ENCODE measurements at regions not wholly inside any gene's neighbourhood (a gene's known extent, or its start where the extent isn't known, plus 50 kb on each side); places are given as distances from the start of the nearest gene placed in this dataset.

DNA sequence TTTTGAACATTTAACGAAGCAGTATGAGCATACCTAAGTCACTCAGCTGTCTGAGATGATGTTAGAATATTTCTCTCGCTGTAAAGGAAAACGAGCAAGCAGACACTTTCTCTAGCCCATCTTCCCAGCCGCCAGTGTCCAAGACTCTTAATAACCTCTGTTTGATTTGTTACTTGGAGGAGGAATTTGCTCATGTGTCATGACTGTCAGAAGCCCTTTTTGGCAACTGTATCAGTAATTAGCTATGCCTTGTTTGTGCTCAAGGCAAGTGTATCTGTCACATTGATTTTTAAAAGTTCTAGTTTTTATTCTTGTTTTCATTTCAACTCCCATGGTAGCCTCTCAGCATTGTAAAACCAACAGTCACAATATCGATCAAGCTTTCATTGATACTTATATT, 828.4 kb upstream of the SLC10A2 start:
- POLR2A ChIA-PET (ENCODE audit: partially characterized antibody) = no interaction called here
- H4K8ac ChIP-seq (ENCODE audit: extremely low read depth, insufficient read depth, low read length) = no peak overlapping the region
- WGBS, 2 experiments (ENCODE audit: extremely low coverage in 1 of 2, insufficient coverage in 1 of 2, insufficient read length in 1 of 2, insufficient replicate concordance in 2 of 2, low coverage in 1 of 2, low lambda C conversion rate in 2 of 2, missing lambda C conversion rate in 1 of 2) = 93% methylated on average over 5 of the region's 5 CpGs; no CpG with 5 or more reads in 1 of the 2 experiments
- no peak overlapping the region for H2BK20ac ChIP-seq (ENCODE audit: low read length)
- no peak overlapping the region for H2BK15ac ChIP-seq (ENCODE audit: low read length)
- no peak overlapping the region for H3K18ac ChIP-seq (ENCODE audit: extremely low read depth, low read length)
- H3K79me2 ChIP-seq (ENCODE audit: control insufficient read depth in 1 of 2, insufficient read depth in 2 of 2, low read length in 2 of 2) = no peaks in the 10 kb centered on the region
- H3K36me3 ChIP-seq (ENCODE audit: control insufficient read depth in 2 of 4, insufficient read depth in 4 of 4, low read length in 3 of 4) = no peaks in the 10 kb centered on the region
- no peak overlapping the region for H3K56ac ChIP-seq (replicated peaks; ENCODE audit: insufficient read length, low read depth, low read length)
- no peak overlapping the region for H3K4me3 ChIP-seq (ENCODE audit: extremely low read depth in 1 of 4, insufficient read depth in 2 of 4, low read depth in 3 of 4, low read length in 4 of 4)
- H3K23me2 ChIP-seq (ENCODE audit: low read depth, low read length) = no peaks in the 10 kb centered on the region
- no peak overlapping the region for H3K27ac ChIP-seq (ENCODE audit: low read depth, low read length)
- no peak overlapping the region for H2BK5ac ChIP-seq (ENCODE audit: low read depth, low read length)
- H2BK12ac ChIP-seq (ENCODE audit: low read depth, low read length) = no peak overlapping the region
- no peak overlapping the region for H3K4me2 ChIP-seq (ENCODE audit: insufficient read depth in 1 of 2, low read depth in 2 of 2, low read length in 2 of 2)
- H4K20me1 ChIP-seq (replicated peaks in 1 of 2; ENCODE audit: control insufficient read depth in 1 of 2, insufficient read depth in 2 of 2, low read length in 2 of 2) = no peaks in the 10 kb centered on the region
- no peak overlapping the region for H2BK120ac ChIP-seq (replicated peaks; ENCODE audit: low read depth, low read length)
- no peak overlapping the region for H3K23ac ChIP-seq (ENCODE audit: insufficient read length)
- no peak overlapping the region for H4K5ac ChIP-seq (ENCODE audit: insufficient read length, low read depth, low read length)
- H3K4ac ChIP-seq (replicated peaks; ENCODE audit: insufficient read length, low read depth, low read length) = no peak overlapping the region
- H3K9ac ChIP-seq (replicated peaks in 1 of 4; ENCODE audit: extremely low read depth in 1 of 4, low read depth in 3 of 4, low read length in 3 of 4) = no peak overlapping the region
- no peak for DNase-seq (ENCODE audit: low read depth in 1 of 2, low spot score in 2 of 2)
- CTCF ChIA-PET (ENCODE audit: partially characterized antibody) = interaction anchor here (2.2 kb wide), 1 partner anchor 11 kb away, joined by 7 read pairs; no protein-coding TSS in a partner anchor
- no peaks in the 10 kb centered on the region for H3K9me3 ChIP-seq (ENCODE audit: insufficient read depth in 2 of 2, low read depth in 1 of 2, low read length in 1 of 2)
- H2AK5ac ChIP-seq (ENCODE audit: low read depth, low read length) = no peak overlapping the region
- H3K27me3 ChIP-seq (replicated peaks in 1 of 4; ENCODE audit: control insufficient read depth in 3 of 4, extremely low read depth in 1 of 4, insufficient read depth in 3 of 4, low read length in 3 of 4) = no peaks in the 10 kb centered on the region
- FAIRE-seq = no peak
- no peak overlapping the region for H3K14ac ChIP-seq (ENCODE audit: insufficient read length)
- TF ChIP-seq HDAC2 (IDR thresholded peaks at IDR 0.05; ENCODE audit: borderline replicate concordance in 1 of 2, low read depth in 2 of 2, low read length in 2 of 2) (no peak), GABPA (IDR thresholded peaks at IDR 0.05; ENCODE audit: borderline replicate concordance, insufficient read depth, low read length) (no peak), RFX5 (IDR thresholded peaks at IDR 0.05; ENCODE audit: borderline replicate concordance, low read depth, low read length) (no peak), TAF1 (IDR thresholded peaks at IDR 0.05; ENCODE audit: low read depth, low read length) (no peak), CBX8 (IDR thresholded peaks at IDR 0.05; ENCODE audit: borderline replicate concordance, low read depth, low read length) (no peak), POLR2A (IDR thresholded peaks at IDR 0.05; ENCODE audit: control extremely low read depth in 1 of 2, low read depth in 2 of 2, low read length in 2 of 2) (no peak), BCL11A (IDR thresholded peaks at IDR 0.05; ENCODE audit: low read depth in 2 of 2, low read length in 2 of 2) (no peak), BACH1 (IDR thresholded peaks at IDR 0.05; ENCODE audit: low read length) (no peak), CTBP2 (IDR thresholded peaks at IDR 0.05; ENCODE audit: borderline replicate concordance, insufficient read depth, insufficient read length, low read length) (no peak), CEBPB (IDR thresholded peaks at IDR 0.05; ENCODE audit: low read depth, low read length) (no peak), SP1 (IDR thresholded peaks at IDR 0.05; ENCODE audit: low read depth, low read length) (no peak), CHD1 (IDR thresholded peaks at IDR 0.05; ENCODE audit: low read depth, low read length) (no peak), JUN (IDR thresholded peaks at IDR 0.05; ENCODE audit: low read depth, low read length) (no peak)
- TF ChIP-seq, protein P1, sequence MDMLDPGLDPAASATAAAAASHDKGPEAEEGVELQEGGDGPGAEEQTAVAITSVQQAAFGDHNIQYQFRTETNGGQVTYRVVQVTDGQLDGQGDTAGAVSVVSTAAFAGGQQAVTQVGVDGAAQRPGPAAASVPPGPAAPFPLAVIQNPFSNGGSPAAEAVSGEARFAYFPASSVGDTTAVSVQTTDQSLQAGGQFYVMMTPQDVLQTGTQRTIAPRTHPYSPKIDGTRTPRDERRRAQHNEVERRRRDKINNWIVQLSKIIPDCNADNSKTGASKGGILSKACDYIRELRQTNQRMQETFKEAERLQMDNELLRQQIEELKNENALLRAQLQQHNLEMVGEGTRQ (IDR thresholded peaks at IDR 0.05; ENCODE audit: low read length) = no peak
- no peaks in the 10 kb centered on the region for H3K79me1 ChIP-seq (ENCODE audit: low read depth, low read length)
- H4K91ac ChIP-seq (replicated peaks; ENCODE audit: insufficient read length, low read length) = no peak overlapping the region
- H3K4me1 ChIP-seq (replicated peaks in 1 of 4; ENCODE audit: control insufficient read depth in 3 of 4, insufficient read depth in 4 of 4, low read length in 3 of 4) = no peaks in the 10 kb centered on the region
- 0 out of 2 replicates have a peak overlapping the region, but pooled peaks have one; percentile 67 for H2AFZ ChIP-seq (ENCODE audit: low read length)
